GM12878 (cell line): ENCODE measurements at regions not wholly inside any gene's neighbourhood (a gene's known extent, or its start where the extent isn't known, plus 50 kb on each side); places are given as distances from the start of the nearest gene placed in this dataset.

Source experiments
- ATAC-seq: fragments of 200-7000 bp; cut with Tn5 transposase; 3 replicates; pipeline ENCODE4 v1.9.1; 2020; ENCODE audit warnings: mild to moderate bottlenecking, moderate library complexity
- BruUV-seq: library from RNA; stranded (reverse); fragments of 400-500 nt; replicated peaks from 2 replicates; lab custom pipeline; 2021; lab: Mats Ljungman, UMichigan
- CTCF ChIA-PET: fragments of 300-600 bp; sonication (Branson Sonifier 250); formaldehyde crosslinking; extraction: SDS; loops from one replicate; lab custom pipeline; 2021; ENCODE audit warnings: inconsistent platforms; lab: Yijun Ruan, JAX
- POLR2A ChIA-PET: fragments of 350-600 bp; formaldehyde crosslinking; extraction: SDS; loops from one replicate; lab custom pipeline; 2021; ENCODE audit warnings: inconsistent platforms; lab: Charles Lee
- RAD21 ChIA-PET: fragments of 300-600 bp; sonication (Branson Sonifier 250); formaldehyde crosslinking; loops from one replicate; lab custom pipeline; 2023; ENCODE audit warnings: antibody characterized with exemption; ENCODE audit not compliant: unreplicated experiment; lab: Charles Lee
- SMC1A ChIA-PET: fragments of 300-600 bp; sonication (Branson Sonifier 250); formaldehyde crosslinking; loops from one replicate; lab custom pipeline; 2023; ENCODE audit not compliant: unreplicated experiment, uncharacterized antibody; lab: Charles Lee
- DNase-seq: peaks from one replicate; pipeline ENCODE4 v3.0.0-alpha.2; 2011; ENCODE audit warnings: low read depth, low spot score
- FAIRE-seq: peaks from 3 replicates; lab custom pipeline; 2011; peaks lifted over from hg19 to GRCh38; lab: Jason Lieb, UNC
- H2AFZ ChIP-seq: 2 replicates; pipeline ENCODE4 v1.6.0; 2011; ENCODE audit warnings: low read depth, low read length, control low read depth; ENCODE audit not compliant: control insufficient read depth
- H3K27ac ChIP-seq: 2 replicates; pipeline ENCODE4 v1.5.1; 2011; ENCODE audit warnings: control low read depth; ENCODE audit not compliant: control insufficient read depth, insufficient read depth
- H3K27me3 ChIP-seq, 2 experiments: replicated peaks in 1 of 2; 2 replicates each; pipeline versions ENCODE4 v1.6.0 to v1.6.1; 2011; ENCODE audit warnings: low read length in 1 of 2; ENCODE audit not compliant: control insufficient read depth in 2 of 2, insufficient read depth in 2 of 2
- H3K36me3 ChIP-seq, 2 experiments: 2 replicates each; pipeline ENCODE4 v1.5.1; 2011; ENCODE audit warnings: low read length in 1 of 2; ENCODE audit not compliant: control insufficient read depth in 2 of 2, insufficient read depth in 2 of 2
- H3K4me1 ChIP-seq: 2 replicates; pipeline ENCODE4 v1.6.1; 2011; ENCODE audit warnings: mild to moderate bottlenecking, low read length, moderate library complexity, mixed read lengths; ENCODE audit not compliant: control insufficient read depth, insufficient read depth
- H3K4me2 ChIP-seq: 2 replicates; pipeline ENCODE4 v1.6.0; 2011; ENCODE audit warnings: control low read depth; ENCODE audit not compliant: control insufficient read depth, insufficient read depth
- H3K4me3 ChIP-seq: fragments of 200-600 bp; sonication (generic); 2 replicates; pipeline ENCODE4 v1.5.1; 2016
- H3K79me2 ChIP-seq: 2 replicates; pipeline ENCODE4 v1.6.0; 2011; ENCODE audit warnings: low read length; ENCODE audit not compliant: control insufficient read depth, insufficient read depth
- H3K9ac ChIP-seq: 2 replicates; pipeline ENCODE4 v1.8.0; 2011; ENCODE audit warnings: low read length, control low read depth, mixed read lengths; ENCODE audit not compliant: control insufficient read depth, insufficient read depth
- H3K9me3 ChIP-seq: replicated peaks from 3 replicates; pipeline ENCODE4 v1.5.1; 2011; ENCODE audit warnings: mild to moderate bottlenecking, low read length; ENCODE audit not compliant: control insufficient read depth, insufficient read depth
- H4K20me1 ChIP-seq: 2 replicates; pipeline ENCODE4 v1.6.0; 2011; ENCODE audit not compliant: control insufficient read depth, insufficient read depth
- BCLAF1 ChIP-seq: fragments of 450-650 bp; IDR thresholded peaks from 2 replicates; pipeline ENCODE4 v1.6.1; 2017; ENCODE audit warnings: antibody characterized with exemption, mild to moderate bottlenecking, moderate library complexity
- E2F4 ChIP-seq: IDR thresholded peaks from 2 replicates; pipeline ENCODE4 v1.6.1; 2012; ENCODE audit warnings: low read depth, low read length, improper control_type of control experiment
- EZH2 ChIP-seq: IDR thresholded peaks from 2 replicates; pipeline ENCODE4 v1.6.1; 2012; ENCODE audit warnings: low read depth, mild to moderate bottlenecking, control low read depth, inconsistent platforms, low read length, borderline replicate concordance; ENCODE audit not compliant: control insufficient read depth
- GABPA ChIP-seq: IDR thresholded peaks from 2 replicates; pipeline ENCODE4 v1.6.1; 2014; ENCODE audit warnings: antibody characterized with exemption, low read depth, mild to moderate bottlenecking, inconsistent platforms
- GATAD2B ChIP-seq: fragments of 450-650 bp; conservative IDR thresholded peaks from 2 replicates; pipeline ENCODE4 v1.6.1; 2017; ENCODE audit warnings: low read depth, mild to moderate bottlenecking, moderate library complexity
- IRF4 ChIP-seq: IDR thresholded peaks from 2 replicates; pipeline ENCODE4 v1.6.1; 2011; ENCODE audit warnings: low read depth, low read length
- NRF1 ChIP-seq: conservative IDR thresholded peaks from 2 replicates; pipeline ENCODE4 v1.6.1; 2011; ENCODE audit warnings: mild to moderate bottlenecking, low read depth, low read length, improper control_type of control experiment
- RUNX3 ChIP-seq: IDR thresholded peaks from 2 replicates; pipeline ENCODE4 v1.6.1; 2012; ENCODE audit warnings: low read length, inconsistent platforms
- TCF3 ChIP-seq: IDR thresholded peaks from 2 replicates; pipeline ENCODE4 v1.6.1; 2012; ENCODE audit warnings: low read depth, mild to moderate bottlenecking, low read length, borderline replicate concordance; ENCODE audit not compliant: insufficient read depth
- ZBTB33 ChIP-seq: fragments of 450-650 bp; IDR thresholded peaks from 2 replicates; pipeline ENCODE4 v1.6.1; 2017; ENCODE audit warnings: mild to moderate bottlenecking
- WGBS: methylation state at CpG from one replicate; pipeline ENCODE4 v1.1.6; 2016; ENCODE audit warnings: low lambda C conversion rate; ENCODE audit not compliant: insufficient replicate concordance, insufficient coverage; ENCODE audit errors: missing lambda C conversion rate; 5-methylcytosine and 5-hydroxymethylcytosine counted together
- in situ Hi-C: fragments of 300-500 bp; cut with MboI; formaldehyde crosslinking; loops from 9 replicates; pipeline ENCODE4 v1.14.3; 2018; ENCODE audit warnings: mixed read lengths
- intact Hi-C: fragments of 100-400 bp; cut with micrococcal nuclease; formaldehyde crosslinking; loops from one replicate; pipeline ENCODE4 v1.14.2; 2022; ENCODE audit not compliant: unreplicated experiment
- TF ChIP-seq, protein P1 (sequence below): fragments of 450-650 bp; IDR thresholded peaks from 2 replicates; pipeline ENCODE4 v1.6.1; 2017; ENCODE audit warnings: low read depth, mild to moderate bottlenecking, moderate library complexity

- DNase-seq (no peak), FAIRE-seq (no peak)
- CTCF ChIA-PET = no interaction called here
- Histone ChIP-seq H3K27me3 (no peaks in the 10 kb centered on the region), H3K9ac (no peak overlapping the region), H3K9me3 (no peaks in the 10 kb centered on the region), H4K20me1 (no peaks in the 10 kb centered on the region), H3K79me2 (no peaks in the 10 kb centered on the region), H3K4me1 (no peaks in the 10 kb centered on the region)
- intact Hi-C loops = no loop called here
- RAD21 ChIA-PET = no interaction called here
- POLR2A ChIA-PET = no interaction called here
- no peak for TF ChIP-seq RUNX3
- TF ChIP-seq, protein P1, sequence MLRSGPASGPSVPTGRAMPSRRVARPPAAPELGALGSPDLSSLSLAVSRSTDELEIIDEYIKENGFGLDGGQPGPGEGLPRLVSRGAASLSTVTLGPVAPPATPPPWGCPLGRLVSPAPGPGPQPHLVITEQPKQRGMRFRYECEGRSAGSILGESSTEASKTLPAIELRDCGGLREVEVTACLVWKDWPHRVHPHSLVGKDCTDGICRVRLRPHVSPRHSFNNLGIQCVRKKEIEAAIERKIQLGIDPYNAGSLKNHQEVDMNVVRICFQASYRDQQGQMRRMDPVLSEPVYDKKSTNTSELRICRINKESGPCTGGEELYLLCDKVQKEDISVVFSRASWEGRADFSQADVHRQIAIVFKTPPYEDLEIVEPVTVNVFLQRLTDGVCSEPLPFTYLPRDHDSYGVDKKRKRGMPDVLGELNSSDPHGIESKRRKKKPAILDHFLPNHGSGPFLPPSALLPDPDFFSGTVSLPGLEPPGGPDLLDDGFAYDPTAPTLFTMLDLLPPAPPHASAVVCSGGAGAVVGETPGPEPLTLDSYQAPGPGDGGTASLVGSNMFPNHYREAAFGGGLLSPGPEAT = no peak
- TF ChIP-seq E2F4 = no peak
- TF ChIP-seq, all 136 proteins: peak for 0
- H2AFZ ChIP-seq = no peak overlapping the region
- no TSS peak for BruUV-seq
- no peaks in the 10 kb centered on the region for H3K36me3 ChIP-seq
- no peak overlapping the region for H3K27ac ChIP-seq
- SMC1A ChIA-PET = no interaction called here
- H3K4me3 ChIP-seq = no peak overlapping the region
- no peak for ATAC-seq
- H3K4me2 ChIP-seq = no peak overlapping the region
- in situ Hi-C loops = no loop called here
Observed at GRCh38 chr2:188795762-188796161, 178.4 kb upstream of the COL3A1 start.

DNA sequence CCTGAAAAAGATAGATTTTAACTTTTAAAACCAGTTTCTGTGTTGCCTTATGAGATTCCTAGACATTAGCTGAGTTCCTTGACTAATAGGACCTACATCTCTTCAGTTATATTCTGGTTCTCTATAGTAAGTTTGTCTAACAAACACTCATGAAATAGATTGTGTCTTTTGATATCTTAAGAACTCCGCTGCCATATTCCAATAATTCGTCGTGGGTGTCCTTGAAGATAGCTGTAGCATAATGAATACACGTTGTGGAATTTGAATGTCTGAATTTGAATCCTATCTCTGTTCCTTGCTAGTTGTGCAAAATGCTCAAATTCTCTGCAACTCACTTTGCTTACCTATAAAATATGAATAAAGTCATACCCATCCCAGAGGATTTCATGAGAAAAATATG lies 176.8 kb upstream of the COL3A1 start:
- no peaks in the 10 kb centered on the region for H3K9me3 ChIP-seq
- CTCF ChIA-PET = no interaction called here
- no peak overlapping the region for H3K4me3 ChIP-seq
- SMC1A ChIA-PET = no interaction called here
- POLR2A ChIA-PET = no interaction called here
- no peaks in the 10 kb centered on the region for H3K79me2 ChIP-seq
- RAD21 ChIA-PET = no interaction called here
- BruUV-seq = no TSS peak
- FAIRE-seq (no peak), DNase-seq (no peak), ATAC-seq (no peak)
- in situ Hi-C loops = no loop called here
- H3K9ac ChIP-seq = no peak overlapping the region
- intact Hi-C loops = no loop called here
- H3K4me2 ChIP-seq = no peak overlapping the region
- no peaks in the 10 kb centered on the region for H3K27me3 ChIP-seq
- H4K20me1 ChIP-seq = no peaks in the 10 kb centered on the region
- H3K4me1 ChIP-seq = no peaks in the 10 kb centered on the region
- 3% methylated on average over 4 of the region's 4 CpGs for WGBS
- H3K27ac ChIP-seq = no peak overlapping the region
- no peak overlapping the region for H2AFZ ChIP-seq
- H3K36me3 ChIP-seq = no peaks in the 10 kb centered on the region
- TF ChIP-seq GABPA (no peak), NRF1 (no peak), BCLAF1 (no peak), ZBTB33 (no peak), TCF3 (no peak), GATAD2B (no peak), IRF4 (no peak), EZH2 (no peak)
